ENCODE measurements at regions not wholly inside any gene's neighbourhood (a gene's known extent, or its start where the extent isn't known, plus 50 kb on each side); places are given as distances from the start of the nearest gene placed in this dataset.

DNA sequence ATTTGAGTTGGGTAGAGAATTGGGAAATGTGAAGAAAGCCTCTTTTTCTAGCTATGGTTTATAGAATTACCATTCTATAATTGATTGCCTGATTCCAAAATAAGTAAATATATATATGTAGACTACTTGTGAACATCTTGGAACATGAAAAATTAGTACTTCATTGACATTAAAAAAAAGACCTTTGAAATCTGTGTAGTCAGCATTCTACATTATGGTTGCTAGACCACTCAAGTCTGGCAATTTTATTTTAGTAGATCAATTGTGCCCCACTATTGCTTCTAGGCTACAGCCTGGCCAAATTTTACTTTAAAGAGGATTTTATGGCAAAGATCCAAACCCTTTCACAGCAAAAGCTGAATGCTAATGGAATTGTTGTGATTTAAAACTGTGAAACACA is 279.8 kb downstream of the IKZF2 start:
- no peaks in the 10 kb centered on the region for H3K9me3 ChIP-seq
- no peak overlapping the region for H3K4me3 ChIP-seq (ENCODE audit: low read depth in 2 of 2, low read length in 1 of 2)
- H3F3A ChIP-seq (replicated peaks; ENCODE audit: insufficient read depth): no peaks in the 10 kb centered on the region
- no peaks in the 10 kb centered on the region for H3K27me3 ChIP-seq (ENCODE audit: insufficient read depth)
- no peaks in the 10 kb centered on the region for H3K4me1 ChIP-seq (ENCODE audit: control insufficient read depth in 1 of 2, insufficient read depth in 2 of 2, low read depth in 1 of 2, low read length in 1 of 2)
- H2AFZ ChIP-seq (ENCODE audit: low read depth): no peak overlapping the region
- no peaks in the 10 kb centered on the region for H3K79me2 ChIP-seq (ENCODE audit: insufficient read depth)
- no peak overlapping the region for H3K9ac ChIP-seq
- H3K36me3 ChIP-seq (replicated peaks in 1 of 2; ENCODE audit: control insufficient read depth in 1 of 2, insufficient read depth in 2 of 2, low read length in 1 of 2): no peaks in the 10 kb centered on the region
- no peak for TF ChIP-seq EP300 (IDR thresholded peaks at IDR 0.05; ENCODE audit: borderline replicate concordance in 1 of 2, low read depth in 1 of 2, low read length in 1 of 2)
- TF ChIP-seq YY1 (IDR thresholded peaks at IDR 0.05; ENCODE audit: low read depth): no peak
- no peak for TF ChIP-seq CHD2 (IDR thresholded peaks at IDR 0.05; ENCODE audit: low read length, partially characterized antibody)
- no peak for TF ChIP-seq NFIC (IDR thresholded peaks at IDR 0.05; ENCODE audit: borderline replicate concordance)
- TF ChIP-seq SMC3 (IDR thresholded peaks at IDR 0.05; ENCODE audit: low read depth, low read length): no peak
- no peak for TF ChIP-seq NRF1 (IDR thresholded peaks at IDR 0.05; ENCODE audit: low read depth, low read length)
- TF ChIP-seq, protein P1, sequence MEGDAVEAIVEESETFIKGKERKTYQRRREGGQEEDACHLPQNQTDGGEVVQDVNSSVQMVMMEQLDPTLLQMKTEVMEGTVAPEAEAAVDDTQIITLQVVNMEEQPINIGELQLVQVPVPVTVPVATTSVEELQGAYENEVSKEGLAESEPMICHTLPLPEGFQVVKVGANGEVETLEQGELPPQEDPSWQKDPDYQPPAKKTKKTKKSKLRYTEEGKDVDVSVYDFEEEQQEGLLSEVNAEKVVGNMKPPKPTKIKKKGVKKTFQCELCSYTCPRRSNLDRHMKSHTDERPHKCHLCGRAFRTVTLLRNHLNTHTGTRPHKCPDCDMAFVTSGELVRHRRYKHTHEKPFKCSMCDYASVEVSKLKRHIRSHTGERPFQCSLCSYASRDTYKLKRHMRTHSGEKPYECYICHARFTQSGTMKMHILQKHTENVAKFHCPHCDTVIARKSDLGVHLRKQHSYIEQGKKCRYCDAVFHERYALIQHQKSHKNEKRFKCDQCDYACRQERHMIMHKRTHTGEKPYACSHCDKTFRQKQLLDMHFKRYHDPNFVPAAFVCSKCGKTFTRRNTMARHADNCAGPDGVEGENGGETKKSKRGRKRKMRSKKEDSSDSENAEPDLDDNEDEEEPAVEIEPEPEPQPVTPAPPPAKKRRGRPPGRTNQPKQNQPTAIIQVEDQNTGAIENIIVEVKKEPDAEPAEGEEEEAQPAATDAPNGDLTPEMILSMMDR (IDR thresholded peaks at IDR 0.05): no peak
- no peak for TF ChIP-seq FOXJ3 (CRISPR knock-in tag; IDR thresholded peaks at IDR 0.05)
- TF ChIP-seq, protein P2, sequence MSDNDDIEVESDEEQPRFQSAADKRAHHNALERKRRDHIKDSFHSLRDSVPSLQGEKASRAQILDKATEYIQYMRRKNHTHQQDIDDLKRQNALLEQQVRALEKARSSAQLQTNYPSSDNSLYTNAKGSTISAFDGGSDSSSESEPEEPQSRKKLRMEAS (IDR thresholded peaks at IDR 0.05; ENCODE audit: low read depth): no peak
- TF ChIP-seq TAF1 (IDR thresholded peaks at IDR 0.05; ENCODE audit: borderline replicate concordance, low read depth, low read length): no peak
- TF ChIP-seq EZH2phosphoT487 (IDR thresholded peaks at IDR 0.05; ENCODE audit: borderline replicate concordance, low read depth): no peak
- no peak for DNase-seq
- H3K9me2 ChIP-seq: no peaks in the 10 kb centered on the region
- H3K4me2 ChIP-seq: no peak overlapping the region
- H3K27ac ChIP-seq (ENCODE audit: low read depth in 2 of 2, low read length in 1 of 2): no peak overlapping the region
- ChIA-PET CTCF (interaction anchor here (0.9 kb wide), 1 partner anchor 21 kb away, joined by 5 read pairs; no protein-coding TSS in a partner anchor), POLR2A (no interaction called here)
- H4K20me1 ChIP-seq (ENCODE audit: insufficient read depth): no peaks in the 10 kb centered on the region

DNA sequence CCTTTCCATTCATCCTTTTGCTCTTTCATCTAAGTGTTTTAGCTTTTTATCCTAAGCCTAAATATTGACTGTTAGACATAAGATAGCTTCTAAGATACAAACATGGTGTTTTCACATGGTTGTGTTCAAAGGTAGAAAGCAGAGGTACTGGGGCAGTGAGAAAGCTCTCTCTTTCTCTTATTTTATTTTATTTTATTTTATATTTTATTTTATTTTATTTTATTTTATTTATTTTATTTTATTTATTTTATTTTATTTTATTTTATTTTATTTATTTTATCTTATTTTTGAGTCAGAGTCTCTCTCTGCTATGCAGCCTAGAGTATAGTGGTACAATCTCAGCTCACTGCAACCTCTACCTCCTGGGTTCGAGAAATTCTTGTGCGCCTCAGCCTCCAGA is 287.2 kb downstream of the IKZF2 start:
- H3K9me3 ChIP-seq: peaks cover 15% of the 10 kb centered on the region; the same call in 1 of the 2 replicates
- CTCF ChIA-PET: interaction anchor here (1.1 to 2.0 kb wide), 3 partner anchors 28 to 293 kb away, joined by 3 to 8 read pairs (median 6); no protein-coding TSS in a partner anchor

More for the DNA sequence above, 287.2 kb downstream of the IKZF2 start:
- 74% methylated on average over 2 of the region's 2 CpGs for WGBS (ENCODE audit: low lambda C conversion rate)
- Histone ChIP-seq H3K4me2 (no peak overlapping the region), H3K27me3 (ENCODE audit: insufficient read depth) (no peaks in the 10 kb centered on the region), H3K27ac (ENCODE audit: low read depth in 2 of 2, low read length in 1 of 2) (no peak overlapping the region), H3K4me3 (ENCODE audit: low read depth in 2 of 2, low read length in 1 of 2) (no peak overlapping the region), H3K4me1 (ENCODE audit: control insufficient read depth in 1 of 2, insufficient read depth in 2 of 2, low read depth in 1 of 2, low read length in 1 of 2) (no peaks in the 10 kb centered on the region), H3K79me2 (ENCODE audit: insufficient read depth) (no peaks in the 10 kb centered on the region), H3K9me2 (no peaks in the 10 kb centered on the region), H2AFZ (ENCODE audit: low read depth) (no peak overlapping the region), H3F3A (replicated peaks; ENCODE audit: insufficient read depth) (no peaks in the 10 kb centered on the region), H3K36me3 (replicated peaks in 1 of 2; ENCODE audit: control insufficient read depth in 1 of 2, insufficient read depth in 2 of 2, low read length in 1 of 2) (no peaks in the 10 kb centered on the region), H3K9ac (no peak overlapping the region), H4K20me1 (ENCODE audit: insufficient read depth) (no peaks in the 10 kb centered on the region)
- TF ChIP-seq YY1 (IDR thresholded peaks at IDR 0.05; ENCODE audit: low read depth): no peak
- TF ChIP-seq, protein P3, sequence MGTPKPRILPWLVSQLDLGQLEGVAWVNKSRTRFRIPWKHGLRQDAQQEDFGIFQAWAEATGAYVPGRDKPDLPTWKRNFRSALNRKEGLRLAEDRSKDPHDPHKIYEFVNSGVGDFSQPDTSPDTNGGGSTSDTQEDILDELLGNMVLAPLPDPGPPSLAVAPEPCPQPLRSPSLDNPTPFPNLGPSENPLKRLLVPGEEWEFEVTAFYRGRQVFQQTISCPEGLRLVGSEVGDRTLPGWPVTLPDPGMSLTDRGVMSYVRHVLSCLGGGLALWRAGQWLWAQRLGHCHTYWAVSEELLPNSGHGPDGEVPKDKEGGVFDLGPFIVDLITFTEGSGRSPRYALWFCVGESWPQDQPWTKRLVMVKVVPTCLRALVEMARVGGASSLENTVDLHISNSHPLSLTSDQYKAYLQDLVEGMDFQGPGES (IDR thresholded peaks at IDR 0.05; ENCODE audit: low read depth, low read length): no peak
- no peak for TF ChIP-seq TEAD4 (IDR thresholded peaks at IDR 0.05; ENCODE audit: borderline replicate concordance, insufficient read depth)
- TF ChIP-seq CHD2 (IDR thresholded peaks at IDR 0.05; ENCODE audit: low read length, partially characterized antibody): no peak
- POLR2A ChIA-PET: no interaction called here
- DNase-seq: no peak
